HEK293 (cell line): ENCODE measurements at regions not wholly inside any gene's neighbourhood (a gene's known extent, or its start where the extent isn't known, plus 50 kb on each side); places are given as distances from the start of the nearest gene placed in this dataset.

ENCODE experiments used
- CTCF ChIA-PET: fragments of 350-600 bp; formaldehyde crosslinking; extraction: SDS; loops from one replicate; lab custom pipeline; 2021; ENCODE audit warnings: antibody characterized with exemption; lab: Yijun Ruan, JAX
- POLR2A ChIA-PET: fragments of 300-600 bp; formaldehyde crosslinking; extraction: SDS; loops from one replicate; lab custom pipeline; 2020; ENCODE audit warnings: antibody characterized with exemption, inconsistent platforms; lab: Yijun Ruan, JAX
- H3K27ac ChIP-seq: fragments of 200-500 bp; sonication (Bioruptor generic); 2 replicates; pipeline ENCODE4 v1.5.1; 2014; ENCODE audit warnings: low read depth, low read length, control low read depth, inconsistent platforms; ENCODE audit errors: extremely low read depth
- H3K36me3 ChIP-seq, 2 experiments: fragments of 200-500 bp in 1 of 2; sonication (Bioruptor generic) in 1 of 2; 1 replicate in 1 of 2; 2 replicates in 1 of 2; pipeline ENCODE4 v1.5.1; 2014 to 2017; ENCODE audit warnings: inconsistent platforms in 2 of 2, low read length in 2 of 2; ENCODE audit not compliant: control insufficient read depth in 2 of 2, insufficient read depth in 1 of 2
- H3K4me1 ChIP-seq: fragments of 200-500 bp; sonication (Bioruptor generic); 2 replicates; pipeline ENCODE4 v1.5.1; 2014; ENCODE audit warnings: mild to moderate bottlenecking, low read length, inconsistent platforms; ENCODE audit not compliant: control insufficient read depth, insufficient read depth
- H3K4me3 ChIP-seq: 2 replicates; pipeline ENCODE4 v1.5.1; 2011; ENCODE audit warnings: low read depth, mild to moderate bottlenecking, control low read depth, low read length, moderate library complexity
- H3K9me3 ChIP-seq: fragments of 200-500 bp; sonication (Bioruptor generic); 2 replicates; pipeline ENCODE4 v1.5.1; 2014; ENCODE audit warnings: low read depth, low read length, inconsistent platforms; ENCODE audit not compliant: control insufficient read depth, insufficient read depth
- GLI4 ChIP-seq: fragments of 450-650 bp; formaldehyde crosslinking; IDR thresholded peaks from 2 replicates; pipeline ENCODE4 v1.5.1; 2016; ENCODE audit warnings: missing biosample characterization, missing genetic modification characterization
- GLIS1 ChIP-seq: fragments of 450-650 bp; formaldehyde crosslinking; IDR thresholded peaks from 2 replicates; pipeline ENCODE4 v1.5.1; 2016; ENCODE audit warnings: missing biosample characterization, missing genetic modification characterization
- HOXD13 ChIP-seq: sonication (generic); formaldehyde crosslinking; IDR thresholded peaks from 2 replicates; pipeline ENCODE4 v1.8.0; 2022; ENCODE audit warnings: missing genetic modification reagents, borderline replicate concordance
- ZBTB1 ChIP-seq: fragments of 450-650 bp; formaldehyde crosslinking; IDR thresholded peaks from 2 replicates; pipeline ENCODE4 v1.5.1; 2016; ENCODE audit warnings: missing biosample characterization, missing genetic modification characterization
- ZNF121 ChIP-seq: fragments of 450-650 bp; formaldehyde crosslinking; IDR thresholded peaks from 2 replicates; pipeline ENCODE4 v1.5.1; 2016; ENCODE audit warnings: missing biosample characterization, missing genetic modification characterization
- ZNF184 ChIP-seq: fragments of 450-650 bp; IDR thresholded peaks from 2 replicates; pipeline ENCODE4 v1.5.1; 2018; ENCODE audit warnings: missing biosample characterization, mild to moderate bottlenecking, missing genetic modification characterization
- ZNF266 ChIP-seq: fragments of 450-650 bp; formaldehyde crosslinking; IDR thresholded peaks from 2 replicates; pipeline ENCODE4 v1.5.1; 2016; ENCODE audit warnings: missing biosample characterization, missing genetic modification characterization, low read depth
- ZNF366 ChIP-seq: fragments of 450-650 bp; formaldehyde crosslinking; conservative IDR thresholded peaks from 2 replicates; pipeline ENCODE4 v1.5.1; 2016; ENCODE audit warnings: missing biosample characterization, missing genetic modification characterization
- ZNF404 ChIP-seq: fragments of 450-650 bp; formaldehyde crosslinking; IDR thresholded peaks from 2 replicates; pipeline ENCODE4 v1.5.1; 2017; ENCODE audit warnings: missing biosample characterization, missing genetic modification characterization
- ZNF510 ChIP-seq: fragments of 450-650 bp; formaldehyde crosslinking; IDR thresholded peaks from 2 replicates; pipeline ENCODE4 v1.5.1; 2018; ENCODE audit warnings: mild to moderate bottlenecking, missing genetic modification characterization, missing biosample characterization; ENCODE audit not compliant: insufficient replicate concordance
- ZNF514 ChIP-seq: fragments of 450-650 bp; formaldehyde crosslinking; IDR thresholded peaks from 2 replicates; pipeline ENCODE4 v1.5.1; 2016; ENCODE audit warnings: missing biosample characterization, missing genetic modification characterization
- ZNF560 ChIP-seq: fragments of 450-650 bp; formaldehyde crosslinking; IDR thresholded peaks from 2 replicates; pipeline ENCODE4 v1.5.1; 2017; ENCODE audit warnings: missing biosample characterization, missing genetic modification characterization, borderline replicate concordance
- ZNF629 ChIP-seq: fragments of 450-650 bp; formaldehyde crosslinking; IDR thresholded peaks from 2 replicates; pipeline ENCODE4 v1.5.1; 2017; ENCODE audit warnings: missing biosample characterization, missing genetic modification characterization
- ZNF701 ChIP-seq: fragments of 450-650 bp; formaldehyde crosslinking; IDR thresholded peaks from 2 replicates; pipeline ENCODE4 v1.5.1; 2016; ENCODE audit warnings: missing biosample characterization, missing genetic modification characterization
- ZSCAN30 ChIP-seq: fragments of 450-650 bp; IDR thresholded peaks from 2 replicates; pipeline ENCODE4 v1.5.1; 2018; ENCODE audit warnings: missing biosample characterization, mild to moderate bottlenecking, missing genetic modification characterization, moderate library complexity
- TF ChIP-seq, protein P1 (sequence below): fragments of 450-650 bp; formaldehyde crosslinking; IDR thresholded peaks from 2 replicates; pipeline ENCODE4 v1.5.1; 2017; ENCODE audit warnings: missing biosample characterization, missing genetic modification characterization
- TF ChIP-seq, protein P2 (sequence below): fragments of 450-650 bp; formaldehyde crosslinking; IDR thresholded peaks from 2 replicates; pipeline ENCODE4 v1.5.1; 2016; ENCODE audit warnings: missing biosample characterization, missing genetic modification characterization, borderline replicate concordance
- TF ChIP-seq, protein P3 (sequence below): sonication (generic); formaldehyde crosslinking; IDR thresholded peaks from 2 replicates; pipeline ENCODE4 v1.8.1; 2022; ENCODE audit warnings: mild to moderate bottlenecking, moderate library complexity, missing genetic modification reagents
- TF ChIP-seq, protein P4 (sequence below): fragments of 450-650 bp; formaldehyde crosslinking; IDR thresholded peaks from 2 replicates; pipeline ENCODE4; 2016; ENCODE audit warnings: missing biosample characterization, missing genetic modification characterization

DNA sequence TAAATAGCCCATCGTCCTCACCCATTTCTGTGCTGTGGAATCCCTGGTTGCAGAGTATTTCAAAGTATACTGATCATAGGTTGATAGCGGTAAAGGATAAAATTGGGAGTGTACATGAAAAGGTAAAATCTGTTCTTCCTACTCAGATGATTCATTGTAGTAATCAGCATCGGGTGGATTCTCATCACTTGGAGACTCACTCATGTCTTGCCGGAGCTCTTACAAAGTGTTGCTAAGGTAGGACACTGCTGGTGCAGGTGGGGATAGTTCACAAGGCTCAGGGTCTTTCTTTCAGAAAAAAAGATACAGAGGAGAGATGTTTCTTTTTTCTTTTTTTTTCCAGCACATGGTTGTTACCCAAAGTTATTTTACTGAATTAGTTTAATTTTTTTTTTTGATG, 84.8 kb downstream of the MTNR1B start:
- CTCF ChIA-PET, result interaction anchor here (0.6 kb wide), 1 partner anchor 12 kb away, joined by 3 read pairs; no protein-coding TSS in a partner anchor
- Histone ChIP-seq H3K27ac (no peak overlapping the region), H3K36me3 (no peaks in the 10 kb centered on the region), H3K4me3 (no peak overlapping the region), H3K4me1 (no peaks in the 10 kb centered on the region; the same call in 1 of the 2 replicates), H3K9me3 (no peaks in the 10 kb centered on the region)
- POLR2A ChIA-PET, result no interaction called here
- TF ChIP-seq HOXD13 (CRISPR knock-in tag) (no peak), ZBTB1 (no peak), ZNF266 (tag by site-specific recombination) (no peak), ZSCAN30 (tag by site-specific recombination) (no peak), ZNF629 (tag by site-specific recombination) (no peak), ZNF366 (tag by site-specific recombination) (no peak), GLI4 (tag by site-specific recombination) (no peak), ZNF514 (tag by site-specific recombination) (no peak), ZNF121 (tag by site-specific recombination) (no peak), ZNF701 (tag by site-specific recombination) (no peak), GLIS1 (tag by site-specific recombination) (no peak), ZNF184 (tag by site-specific recombination) (no peak), ZNF510 (tag by site-specific recombination) (no peak), ZNF560 (no peak), ZNF404 (no peak)
- TF ChIP-seq, protein P1, sequence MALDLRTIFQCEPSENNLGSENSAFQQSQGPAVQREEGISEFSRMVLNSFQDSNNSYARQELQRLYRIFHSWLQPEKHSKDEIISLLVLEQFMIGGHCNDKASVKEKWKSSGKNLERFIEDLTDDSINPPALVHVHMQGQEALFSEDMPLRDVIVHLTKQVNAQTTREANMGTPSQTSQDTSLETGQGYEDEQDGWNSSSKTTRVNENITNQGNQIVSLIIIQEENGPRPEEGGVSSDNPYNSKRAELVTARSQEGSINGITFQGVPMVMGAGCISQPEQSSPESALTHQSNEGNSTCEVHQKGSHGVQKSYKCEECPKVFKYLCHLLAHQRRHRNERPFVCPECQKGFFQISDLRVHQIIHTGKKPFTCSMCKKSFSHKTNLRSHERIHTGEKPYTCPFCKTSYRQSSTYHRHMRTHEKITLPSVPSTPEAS (tag by site-specific recombination), result no peak
- TF ChIP-seq, protein P2, sequence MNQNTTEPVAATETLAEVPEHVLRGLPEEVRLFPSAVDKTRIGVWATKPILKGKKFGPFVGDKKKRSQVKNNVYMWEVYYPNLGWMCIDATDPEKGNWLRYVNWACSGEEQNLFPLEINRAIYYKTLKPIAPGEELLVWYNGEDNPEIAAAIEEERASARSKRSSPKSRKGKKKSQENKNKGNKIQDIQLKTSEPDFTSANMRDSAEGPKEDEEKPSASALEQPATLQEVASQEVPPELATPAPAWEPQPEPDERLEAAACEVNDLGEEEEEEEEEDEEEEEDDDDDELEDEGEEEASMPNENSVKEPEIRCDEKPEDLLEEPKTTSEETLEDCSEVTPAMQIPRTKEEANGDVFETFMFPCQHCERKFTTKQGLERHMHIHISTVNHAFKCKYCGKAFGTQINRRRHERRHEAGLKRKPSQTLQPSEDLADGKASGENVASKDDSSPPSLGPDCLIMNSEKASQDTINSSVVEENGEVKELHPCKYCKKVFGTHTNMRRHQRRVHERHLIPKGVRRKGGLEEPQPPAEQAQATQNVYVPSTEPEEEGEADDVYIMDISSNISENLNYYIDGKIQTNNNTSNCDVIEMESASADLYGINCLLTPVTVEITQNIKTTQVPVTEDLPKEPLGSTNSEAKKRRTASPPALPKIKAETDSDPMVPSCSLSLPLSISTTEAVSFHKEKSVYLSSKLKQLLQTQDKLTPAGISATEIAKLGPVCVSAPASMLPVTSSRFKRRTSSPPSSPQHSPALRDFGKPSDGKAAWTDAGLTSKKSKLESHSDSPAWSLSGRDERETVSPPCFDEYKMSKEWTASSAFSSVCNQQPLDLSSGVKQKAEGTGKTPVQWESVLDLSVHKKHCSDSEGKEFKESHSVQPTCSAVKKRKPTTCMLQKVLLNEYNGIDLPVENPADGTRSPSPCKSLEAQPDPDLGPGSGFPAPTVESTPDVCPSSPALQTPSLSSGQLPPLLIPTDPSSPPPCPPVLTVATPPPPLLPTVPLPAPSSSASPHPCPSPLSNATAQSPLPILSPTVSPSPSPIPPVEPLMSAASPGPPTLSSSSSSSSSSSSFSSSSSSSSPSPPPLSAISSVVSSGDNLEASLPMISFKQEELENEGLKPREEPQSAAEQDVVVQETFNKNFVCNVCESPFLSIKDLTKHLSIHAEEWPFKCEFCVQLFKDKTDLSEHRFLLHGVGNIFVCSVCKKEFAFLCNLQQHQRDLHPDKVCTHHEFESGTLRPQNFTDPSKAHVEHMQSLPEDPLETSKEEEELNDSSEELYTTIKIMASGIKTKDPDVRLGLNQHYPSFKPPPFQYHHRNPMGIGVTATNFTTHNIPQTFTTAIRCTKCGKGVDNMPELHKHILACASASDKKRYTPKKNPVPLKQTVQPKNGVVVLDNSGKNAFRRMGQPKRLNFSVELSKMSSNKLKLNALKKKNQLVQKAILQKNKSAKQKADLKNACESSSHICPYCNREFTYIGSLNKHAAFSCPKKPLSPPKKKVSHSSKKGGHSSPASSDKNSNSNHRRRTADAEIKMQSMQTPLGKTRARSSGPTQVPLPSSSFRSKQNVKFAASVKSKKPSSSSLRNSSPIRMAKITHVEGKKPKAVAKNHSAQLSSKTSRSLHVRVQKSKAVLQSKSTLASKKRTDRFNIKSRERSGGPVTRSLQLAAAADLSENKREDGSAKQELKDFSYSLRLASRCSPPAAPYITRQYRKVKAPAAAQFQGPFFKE (tag by site-specific recombination), result no peak
- TF ChIP-seq, protein P3, sequence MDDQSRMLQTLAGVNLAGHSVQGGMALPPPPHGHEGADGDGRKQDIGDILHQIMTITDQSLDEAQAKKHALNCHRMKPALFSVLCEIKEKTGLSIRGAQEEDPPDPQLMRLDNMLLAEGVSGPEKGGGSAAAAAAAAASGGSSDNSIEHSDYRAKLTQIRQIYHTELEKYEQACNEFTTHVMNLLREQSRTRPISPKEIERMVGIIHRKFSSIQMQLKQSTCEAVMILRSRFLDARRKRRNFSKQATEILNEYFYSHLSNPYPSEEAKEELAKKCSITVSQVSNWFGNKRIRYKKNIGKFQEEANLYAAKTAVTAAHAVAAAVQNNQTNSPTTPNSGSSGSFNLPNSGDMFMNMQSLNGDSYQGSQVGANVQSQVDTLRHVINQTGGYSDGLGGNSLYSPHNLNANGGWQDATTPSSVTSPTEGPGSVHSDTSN (CRISPR knock-in tag), result no peak
- TF ChIP-seq, protein P4, sequence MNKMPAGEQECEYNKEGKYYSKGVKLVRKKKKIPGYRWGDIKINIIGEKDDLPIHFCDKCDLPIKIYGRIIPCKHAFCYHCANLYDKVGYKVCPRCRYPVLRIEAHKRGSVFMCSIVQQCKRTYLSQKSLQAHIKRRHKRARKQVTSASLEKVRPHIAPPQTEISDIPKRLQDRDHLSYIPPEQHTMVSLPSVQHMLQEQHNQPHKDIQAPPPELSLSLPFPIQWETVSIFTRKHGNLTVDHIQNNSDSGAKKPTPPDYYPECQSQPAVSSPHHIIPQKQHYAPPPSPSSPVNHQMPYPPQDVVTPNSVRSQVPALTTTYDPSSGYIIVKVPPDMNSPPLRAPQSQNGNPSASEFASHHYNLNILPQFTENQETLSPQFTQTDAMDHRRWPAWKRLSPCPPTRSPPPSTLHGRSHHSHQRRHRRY (tag by site-specific recombination), result no peak
